HepG2 (cell line): ENCODE measurements at regions not wholly inside any gene's neighbourhood (a gene's known extent, or its start where the extent isn't known, plus 50 kb on each side); places are given as distances from the start of the nearest gene placed in this dataset.

ENCODE experiments used
- ATAC-seq: fragments of 200-7000 bp; cut with Tn5 transposase; 3 replicates; pipeline ENCODE4 v1.9.1; 2020; ENCODE audit warnings: mild to moderate bottlenecking, moderate library complexity
- BruUV-seq: library from RNA; stranded (reverse); fragments of 400-500 nt; replicated peaks from 2 replicates; lab custom pipeline; 2021; lab: Mats Ljungman, UMichigan
- CTCF ChIA-PET: fragments of 300-600 bp; formaldehyde crosslinking; extraction: SDS; loops from one replicate; lab custom pipeline; 2021; ENCODE audit warnings: low total read pairs, inconsistent platforms, low intra/inter-chr PET ratio; lab: Yijun Ruan, JAX
- POLR2A ChIA-PET: fragments of 350-600 bp; sonication (Branson Sonifier 250); formaldehyde crosslinking; loops from one replicate; lab custom pipeline; 2020; ENCODE audit warnings: antibody characterized with exemption, inconsistent platforms; lab: Yijun Ruan, JAX
- DNase-seq: peaks from one replicate; pipeline ENCODE4 v3.0.0-alpha.2; 2015; ENCODE audit warnings: low spot score
- FAIRE-seq: peaks from 3 replicates; lab custom pipeline; 2011; peaks lifted over from hg19 to GRCh38; lab: Jason Lieb, UNC
- H2AFZ ChIP-seq: one replicate; pipeline ENCODE4 v1.6.1; 2011; ENCODE audit warnings: low read length, inconsistent platforms
- H3K27ac ChIP-seq: fragments of 300-600 bp; 3 replicates; pipeline ENCODE4 v1.8.0; 2011; ENCODE audit warnings: mixed run types, mild to moderate bottlenecking, mixed read lengths, low read length, inconsistent platforms; ENCODE audit not compliant: insufficient read depth; ENCODE audit errors: extremely low read length
- H3K27me3 ChIP-seq, 2 experiments: fragments of 200-600 bp in 1 of 2; 2 replicates in 1 of 2; 3 replicates in 1 of 2; pipeline versions ENCODE4 v1.6.0 to v1.8.0; 2011; ENCODE audit warnings: low read length in 2 of 2, mild to moderate bottlenecking in 2 of 2, moderate library complexity in 2 of 2, inconsistent platforms in 1 of 2; ENCODE audit not compliant: insufficient read depth in 2 of 2, control insufficient read depth in 1 of 2
- H3K36me3 ChIP-seq, 2 experiments: fragments of 200-600 bp in 1 of 2; replicated peaks in 1 of 2; 2 replicates in 1 of 2; 3 replicates in 1 of 2; pipeline versions ENCODE4 v1.5.1 to v1.8.0; 2011; ENCODE audit warnings: low read length in 2 of 2, inconsistent platforms in 1 of 2; ENCODE audit not compliant: insufficient read depth in 2 of 2, control insufficient read depth in 1 of 2
- H3K4me1 ChIP-seq: 2 replicates; pipeline ENCODE4 v1.5.1; 2012; ENCODE audit warnings: low read length, inconsistent platforms; ENCODE audit not compliant: insufficient read depth
- H3K4me2 ChIP-seq: 2 replicates; pipeline ENCODE4 v1.6.0; 2011; ENCODE audit warnings: low read depth, low read length, inconsistent platforms
- H3K4me3 ChIP-seq, 3 experiments: fragments of 200-600 bp in 1 of 3; sonication (generic), shearing (Covaris generic) in 1 of 3; replicated peaks in 1 of 3; 2 replicates each; pipeline ENCODE4 v1.5.1; 2011 to 2016; ENCODE audit warnings: low read length in 3 of 3, inconsistent platforms in 2 of 3, low read depth in 2 of 3, mild to moderate bottlenecking in 2 of 3, control low read depth in 1 of 3, mixed read lengths in 1 of 3; ENCODE audit not compliant: insufficient read depth in 1 of 3
- H3K79me2 ChIP-seq: one replicate; pipeline ENCODE4 v1.6.1; 2011; ENCODE audit warnings: low read length, inconsistent platforms; ENCODE audit not compliant: insufficient read depth
- H3K9ac ChIP-seq: 2 replicates; pipeline ENCODE4 v1.6.0; 2011; ENCODE audit warnings: mild to moderate bottlenecking, low read depth, low read length, inconsistent platforms; ENCODE audit not compliant: insufficient read depth
- H3K9me3 ChIP-seq: 2 replicates; pipeline ENCODE4 v1.5.1; 2012; ENCODE audit warnings: mild to moderate bottlenecking, low read length
- H4K20me1 ChIP-seq: 2 replicates; pipeline ENCODE4 v1.6.0; 2011; ENCODE audit warnings: inconsistent platforms, mild to moderate bottlenecking, low read length, moderate library complexity; ENCODE audit not compliant: insufficient read depth
- CC2D1A ChIP-seq: sonication (generic); formaldehyde crosslinking; IDR thresholded peaks from 2 replicates; pipeline ENCODE4 v1.8.1; 2023; ENCODE audit warnings: mild to moderate bottlenecking, missing genetic modification reagents
- CEBPG ChIP-seq: IDR thresholded peaks from 2 replicates; pipeline ENCODE4 v1.6.1; 2016
- HMG20B ChIP-seq: conservative IDR thresholded peaks from 2 replicates; pipeline ENCODE4 v1.6.1; 2016; ENCODE audit warnings: missing genetic modification reagents, missing compliant biosample characterization
- KLF6 ChIP-seq: IDR thresholded peaks from 2 replicates; pipeline ENCODE4 v1.8.0; 2016; ENCODE audit warnings: missing biosample characterization, missing genetic modification reagents
- MTF2 ChIP-seq: sonication (generic); formaldehyde crosslinking; IDR thresholded peaks from 2 replicates; pipeline ENCODE4 v1.5.0; 2020; ENCODE audit warnings: missing genetic modification reagents, borderline replicate concordance
- ZBTB21 ChIP-seq: sonication (generic); formaldehyde crosslinking; IDR thresholded peaks from 2 replicates; pipeline ENCODE4 v1.4.0; 2020; ENCODE audit warnings: missing genetic modification reagents
- ZFP36L2 ChIP-seq: sonication (generic); formaldehyde crosslinking; IDR thresholded peaks from 2 replicates; pipeline ENCODE4 v1.4.0; 2020; ENCODE audit warnings: missing genetic modification reagents
- ZNF10 ChIP-seq: sonication (generic); formaldehyde crosslinking; IDR thresholded peaks from 2 replicates; pipeline ENCODE4 v1.4.0; 2020; ENCODE audit warnings: mild to moderate bottlenecking, low read depth, missing genetic modification reagents, borderline replicate concordance
- ZNF260 ChIP-seq: sonication (generic); formaldehyde crosslinking; IDR thresholded peaks from 2 replicates; pipeline ENCODE4 v1.4.0; 2020; ENCODE audit warnings: missing genetic modification reagents, low read depth, mild to moderate bottlenecking, borderline replicate concordance
- ZNF44 ChIP-seq: sonication (generic); formaldehyde crosslinking; IDR thresholded peaks from 2 replicates; pipeline ENCODE4 v1.5.1; 2020; ENCODE audit warnings: mild to moderate bottlenecking, missing genetic modification reagents
- ZNF484 ChIP-seq: sonication (generic); formaldehyde crosslinking; IDR thresholded peaks from 2 replicates; pipeline ENCODE4 v1.5.1; 2020; ENCODE audit warnings: mild to moderate bottlenecking, low read depth, missing genetic modification reagents, borderline replicate concordance
- ZNF496 ChIP-seq: sonication (generic); formaldehyde crosslinking; IDR thresholded peaks from 2 replicates; pipeline ENCODE4 v1.8.1; 2023; ENCODE audit warnings: mild to moderate bottlenecking, moderate library complexity, missing genetic modification reagents; ENCODE audit not compliant: insufficient replicate concordance
- WGBS: methylation state at CpG from one replicate; pipeline ENCODE4 v1.1.6; 2017; ENCODE audit warnings: low lambda C conversion rate; 5-methylcytosine and 5-hydroxymethylcytosine counted together
- in situ Hi-C: cut with HindIII; loops from 2 replicates; pipeline ENCODE4 v1.10.0; 2017; ENCODE audit warnings: low pct_unique_long_range_greater_than_20kb; ENCODE audit not compliant: extremely low pct_ligation_motif_present
- intact Hi-C: fragments of 100-400 bp; cut with micrococcal nuclease; formaldehyde crosslinking; loops from one replicate; pipeline ENCODE4 v1.10.0; 2022; ENCODE audit not compliant: unreplicated experiment
- TF ChIP-seq, protein P1 (sequence below): sonication (generic); formaldehyde crosslinking; IDR thresholded peaks from 2 replicates; pipeline ENCODE4 v1.5.1; 2020; ENCODE audit warnings: missing genetic modification reagents, mild to moderate bottlenecking, borderline replicate concordance
- TF ChIP-seq, protein P2 (sequence below), 2 experiments: sonication (generic) in 1 of 2; formaldehyde crosslinking in 1 of 2; IDR thresholded peaks; 2 replicates each; pipeline versions ENCODE4 v1.4.0 to v1.6.1; 2018 to 2020; ENCODE audit warnings: missing genetic modification reagents in 2 of 2, borderline replicate concordance in 1 of 2, low read depth in 1 of 2, mild to moderate bottlenecking in 1 of 2, missing biosample characterization in 1 of 2
- TF ChIP-seq, protein P3 (sequence below): IDR thresholded peaks from 2 replicates; pipeline ENCODE4 v1.6.1; 2012; ENCODE audit warnings: inconsistent platforms
- TF ChIP-seq, protein P4 (sequence below): sonication (generic); formaldehyde crosslinking; IDR thresholded peaks from 2 replicates; pipeline ENCODE4 v1.5.1; 2020; ENCODE audit warnings: mild to moderate bottlenecking, missing genetic modification reagents, borderline replicate concordance
- TF ChIP-seq, protein P5 (sequence below): IDR thresholded peaks from 2 replicates; pipeline ENCODE4 v1.6.1; 2016; ENCODE audit warnings: low read depth, borderline replicate concordance

DNA sequence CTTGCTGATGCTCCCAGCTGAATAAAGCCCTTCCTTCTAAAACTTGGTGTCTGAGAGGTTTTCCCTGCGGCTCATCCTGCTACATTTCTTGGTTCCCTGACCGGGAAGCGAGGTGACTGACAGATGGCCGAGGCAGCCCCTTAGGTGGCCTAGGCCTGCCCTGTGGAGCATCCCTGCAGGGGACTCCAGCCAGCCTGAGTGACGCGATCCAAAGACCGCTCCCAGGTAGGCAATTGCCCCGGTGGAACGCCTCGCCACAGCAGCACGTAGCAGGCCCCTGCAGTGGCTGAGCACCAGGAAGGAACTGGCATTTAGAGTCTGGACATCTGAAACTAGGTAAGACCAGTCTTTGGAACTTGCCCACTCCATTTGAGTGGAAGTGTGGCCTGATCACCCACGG, 139.6 kb downstream of the RELL1 start (continued):
- TF ChIP-seq, protein P1, sequence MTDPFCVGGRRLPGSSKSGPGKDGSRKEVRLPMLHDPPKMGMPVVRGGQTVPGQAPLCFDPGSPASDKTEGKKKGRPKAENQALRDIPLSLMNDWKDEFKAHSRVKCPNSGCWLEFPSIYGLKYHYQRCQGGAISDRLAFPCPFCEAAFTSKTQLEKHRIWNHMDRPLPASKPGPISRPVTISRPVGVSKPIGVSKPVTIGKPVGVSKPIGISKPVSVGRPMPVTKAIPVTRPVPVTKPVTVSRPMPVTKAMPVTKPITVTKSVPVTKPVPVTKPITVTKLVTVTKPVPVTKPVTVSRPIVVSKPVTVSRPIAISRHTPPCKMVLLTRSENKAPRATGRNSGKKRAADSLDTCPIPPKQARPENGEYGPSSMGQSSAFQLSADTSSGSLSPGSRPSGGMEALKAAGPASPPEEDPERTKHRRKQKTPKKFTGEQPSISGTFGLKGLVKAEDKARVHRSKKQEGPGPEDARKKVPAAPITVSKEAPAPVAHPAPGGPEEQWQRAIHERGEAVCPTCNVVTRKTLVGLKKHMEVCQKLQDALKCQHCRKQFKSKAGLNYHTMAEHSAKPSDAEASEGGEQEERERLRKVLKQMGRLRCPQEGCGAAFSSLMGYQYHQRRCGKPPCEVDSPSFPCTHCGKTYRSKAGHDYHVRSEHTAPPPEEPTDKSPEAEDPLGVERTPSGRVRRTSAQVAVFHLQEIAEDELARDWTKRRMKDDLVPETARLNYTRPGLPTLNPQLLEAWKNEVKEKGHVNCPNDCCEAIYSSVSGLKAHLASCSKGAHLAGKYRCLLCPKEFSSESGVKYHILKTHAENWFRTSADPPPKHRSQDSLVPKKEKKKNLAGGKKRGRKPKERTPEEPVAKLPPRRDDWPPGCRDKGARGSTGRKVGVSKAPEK (CRISPR knock-in tag) = no peak
- no peak for TF ChIP-seq MTF2 (CRISPR knock-in tag)
- no peak for TF ChIP-seq CC2D1A (CRISPR knock-in tag)
- no peak for TF ChIP-seq ZNF10 (CRISPR knock-in tag)
- TF ChIP-seq, protein P2, sequence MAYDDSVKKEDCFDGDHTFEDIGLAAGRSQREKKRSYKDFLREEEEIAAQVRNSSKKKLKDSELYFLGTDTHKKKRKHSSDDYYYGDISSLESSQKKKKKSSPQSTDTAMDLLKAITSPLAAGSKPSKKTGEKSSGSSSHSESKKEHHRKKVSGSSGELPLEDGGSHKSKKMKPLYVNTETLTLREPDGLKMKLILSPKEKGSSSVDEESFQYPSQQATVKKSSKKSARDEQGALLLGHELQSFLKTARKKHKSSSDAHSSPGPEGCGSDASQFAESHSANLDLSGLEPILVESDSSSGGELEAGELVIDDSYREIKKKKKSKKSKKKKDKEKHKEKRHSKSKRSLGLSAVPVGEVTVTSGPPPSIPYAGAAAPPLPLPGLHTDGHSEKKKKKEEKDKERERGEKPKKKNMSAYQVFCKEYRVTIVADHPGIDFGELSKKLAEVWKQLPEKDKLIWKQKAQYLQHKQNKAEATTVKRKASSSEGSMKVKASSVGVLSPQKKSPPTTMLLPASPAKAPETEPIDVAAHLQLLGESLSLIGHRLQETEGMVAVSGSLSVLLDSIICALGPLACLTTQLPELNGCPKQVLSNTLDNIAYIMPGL (CRISPR knock-in tag; IDR thresholded peaks at IDR 0.05; ENCODE audit: borderline replicate concordance in 1 of 2, low read depth in 1 of 2) = no peak
- TF ChIP-seq, protein P3, sequence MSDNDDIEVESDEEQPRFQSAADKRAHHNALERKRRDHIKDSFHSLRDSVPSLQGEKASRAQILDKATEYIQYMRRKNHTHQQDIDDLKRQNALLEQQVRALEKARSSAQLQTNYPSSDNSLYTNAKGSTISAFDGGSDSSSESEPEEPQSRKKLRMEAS = no peak
- TF ChIP-seq ZFP36L2 = no peak

DNA sequence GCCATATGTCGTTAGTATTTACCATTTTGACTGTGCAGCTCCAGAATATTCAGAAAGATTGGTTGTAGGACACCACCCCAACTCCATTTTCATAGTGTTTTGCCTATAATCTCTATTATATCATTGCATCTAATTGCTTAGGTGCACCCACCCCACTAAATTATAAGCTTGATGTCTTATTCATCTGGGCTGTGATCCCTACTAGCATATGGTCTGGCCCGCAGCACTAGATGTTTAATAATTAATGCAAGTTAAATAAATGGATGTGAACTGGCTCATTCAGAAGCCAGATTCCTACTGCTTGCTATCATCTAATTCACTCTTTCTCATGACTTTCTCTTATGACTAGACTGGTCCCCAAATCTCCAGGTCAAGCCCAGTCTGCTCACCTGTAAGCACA, 143.5 kb downstream of the RELL1 start:
- no peak overlapping the region for H3K9ac ChIP-seq
- H3K79me2 ChIP-seq = no peaks in the 10 kb centered on the region
- ChIA-PET CTCF (no interaction called here), POLR2A (no interaction called here)
- no peak overlapping the region for H3K4me2 ChIP-seq
- H2AFZ ChIP-seq = no peak overlapping the region
- H3K36me3 ChIP-seq = no peaks in the 10 kb centered on the region
- H3K27me3 ChIP-seq = no peaks in the 10 kb centered on the region
- ATAC-seq (no peak), FAIRE-seq (no peak), DNase-seq (no peak)
- H3K9me3 ChIP-seq = no peaks in the 10 kb centered on the region
- TF ChIP-seq KLF6 (CRISPR knock-in tag) = no peak
- TF ChIP-seq, protein P4, sequence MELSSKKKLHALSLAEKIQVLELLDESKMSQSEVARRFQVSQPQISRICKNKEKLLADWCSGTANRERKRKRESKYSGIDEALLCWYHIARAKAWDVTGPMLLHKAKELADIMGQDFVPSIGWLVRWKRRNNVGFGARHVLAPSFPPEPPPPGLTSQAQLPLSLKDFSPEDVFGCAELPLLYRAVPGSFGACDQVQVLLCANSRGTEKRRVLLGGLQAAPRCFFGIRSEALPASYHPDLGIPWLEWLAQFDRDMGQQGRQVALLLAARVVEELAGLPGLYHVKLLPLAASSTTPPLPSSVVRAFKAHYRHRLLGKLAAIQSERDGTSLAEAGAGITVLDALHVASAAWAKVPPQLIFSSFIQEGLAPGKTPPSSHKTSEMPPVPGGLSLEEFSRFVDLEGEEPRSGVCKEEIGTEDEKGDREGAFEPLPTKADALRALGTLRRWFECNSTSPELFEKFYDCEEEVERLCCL = no peak
- TF ChIP-seq ZBTB21 = no peak
- no peak for TF ChIP-seq ZNF484
- TF ChIP-seq HMG20B (CRISPR knock-in tag) = no peak
- TF ChIP-seq ZNF44 = no peak
- TF ChIP-seq, protein P5, sequence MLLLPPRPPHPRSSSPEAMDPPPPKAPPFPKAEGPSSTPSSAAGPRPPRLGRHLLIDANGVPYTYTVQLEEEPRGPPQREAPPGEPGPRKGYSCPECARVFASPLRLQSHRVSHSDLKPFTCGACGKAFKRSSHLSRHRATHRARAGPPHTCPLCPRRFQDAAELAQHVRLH (CRISPR knock-in tag) = no peak
- no peak for TF ChIP-seq CEBPG (CRISPR knock-in tag)
- TF ChIP-seq ZNF260 (CRISPR knock-in tag) = no peak
- TF ChIP-seq ZNF496 (CRISPR knock-in tag) = no peak
- no peak overlapping the region for H3K27ac ChIP-seq
- no TSS peak for BruUV-seq
- WGBS = 0% methylated on average over 2 of the region's 2 CpGs
- no peak overlapping the region for H3K4me3 ChIP-seq
- H4K20me1 ChIP-seq = no peaks in the 10 kb centered on the region
- no peaks in the 10 kb centered on the region for H3K4me1 ChIP-seq
- in situ Hi-C loops = no loop called here
- intact Hi-C loops = no loop called here
